ENCODE measurements at regions not wholly inside any gene's neighbourhood (a gene's known extent, or its start where the extent isn't known, plus 50 kb on each side); places are given as distances from the start of the nearest gene placed in this dataset.

- ATAC-seq, result no peak
- Histone ChIP-seq H3K27ac (ENCODE audit: low read length) (no peak overlapping the region), H3K9me3 (ENCODE audit: control insufficient read depth, insufficient read depth, low read length) (no peaks in the 10 kb centered on the region), H3K4me3 (ENCODE audit: low read length) (no peak overlapping the region), H3K36me3 (ENCODE audit: control insufficient read depth, insufficient read depth, low read length) (no peaks in the 10 kb centered on the region), H3K27me3 (ENCODE audit: control insufficient read depth, insufficient read depth, low read length) (no peaks in the 10 kb centered on the region), H3K4me1 (ENCODE audit: control insufficient read depth, insufficient read depth, low read length) (no peaks in the 10 kb centered on the region)
- H3K27ac Mint-ChIP-seq, result no peak overlapping the region
- no peaks in the 10 kb centered on the region for H3K36me3 Mint-ChIP-seq
- no peaks in the 10 kb centered on the region for H3K4me1 Mint-ChIP-seq
- H3K27me3 Mint-ChIP-seq (ENCODE audit: low read depth in 2 of 2), result peaks cover 3 to 22% of the 10 kb centered on the region in 2 donors
- 92% methylated on average over 2 of the region's 3 CpGs for WGBS (ENCODE audit: insufficient coverage)
- H3K4me3 Mint-ChIP-seq, result no peak overlapping the region
- TF ChIP-seq CTCF (IDR thresholded peaks at IDR 0.05), result no peak
- intact Hi-C loops (cut with micrococcal nuclease), result no loop called here
- H3K9me3 Mint-ChIP-seq, result no peaks in the 10 kb centered on the region
- no peak for DNase-seq
These were observed 97.8 kb downstream of the AQP9 start for GRCh38 chr15:58235961-58236360.

GRCh38 chr15:58240191-58240932 lies 102.2 kb downstream of the AQP9 start:
- H3K27ac Mint-ChIP-seq, result no peak overlapping the region
- no peaks in the 10 kb centered on the region for H3K4me1 Mint-ChIP-seq
- Histone ChIP-seq H3K27me3 (ENCODE audit: control insufficient read depth, insufficient read depth, low read length) (no peaks in the 10 kb centered on the region), H3K4me1 (ENCODE audit: control insufficient read depth, insufficient read depth, low read length) (no peaks in the 10 kb centered on the region), H3K36me3 (ENCODE audit: control insufficient read depth, insufficient read depth, low read length) (no peaks in the 10 kb centered on the region), H3K4me3 (ENCODE audit: low read length) (no peak overlapping the region), H3K27ac (ENCODE audit: low read length) (no peak overlapping the region), H3K9me3 (ENCODE audit: control insufficient read depth, insufficient read depth, low read length) (no peaks in the 10 kb centered on the region)
- ATAC-seq (no peak), DNase-seq (no peak)
- H3K27me3 Mint-ChIP-seq (ENCODE audit: low read depth in 2 of 2), result peaks cover 0 to 25% of the 10 kb centered on the region in 2 donors
- intact Hi-C loops (cut with micrococcal nuclease), result no loop called here
- no peaks in the 10 kb centered on the region for H3K36me3 Mint-ChIP-seq
- no peak overlapping the region for H3K4me3 Mint-ChIP-seq
- 93% methylated on average over 9 of the region's 9 CpGs for WGBS (ENCODE audit: insufficient coverage)
- no peaks in the 10 kb centered on the region for H3K9me3 Mint-ChIP-seq
- no peak for TF ChIP-seq CTCF (IDR thresholded peaks at IDR 0.05)

GRCh38 chr15:58241872-58242271 lies 103.7 kb downstream of the AQP9 start:
- intact Hi-C loops (cut with micrococcal nuclease), result no loop called here
- no peaks in the 10 kb centered on the region for H3K36me3 ChIP-seq (ENCODE audit: control insufficient read depth, insufficient read depth, low read length)
- no peak overlapping the region for H3K4me3 Mint-ChIP-seq
- H3K36me3 Mint-ChIP-seq, result no peaks in the 10 kb centered on the region
- no peaks in the 10 kb centered on the region for H3K9me3 Mint-ChIP-seq
- TF ChIP-seq CTCF (IDR thresholded peaks at IDR 0.05), result no peak
- peaks cover 0 to 25% of the 10 kb centered on the region in 2 donors for H3K27me3 Mint-ChIP-seq (ENCODE audit: low read depth in 2 of 2)
- no peaks in the 10 kb centered on the region for H3K27me3 ChIP-seq (ENCODE audit: control insufficient read depth, insufficient read depth, low read length)
- H3K27ac ChIP-seq (ENCODE audit: low read length), result no peak overlapping the region
- peaks cover 2% of the 10 kb centered on the region for H3K4me1 ChIP-seq (ENCODE audit: control insufficient read depth, insufficient read depth, low read length)
- no peak overlapping the region for H3K27ac Mint-ChIP-seq
- H3K4me1 Mint-ChIP-seq, result peaks cover under 1 to 7% of the 10 kb centered on the region in 2 donors
- WGBS (ENCODE audit: insufficient coverage), result 89% methylated on average over 7 of the region's 7 CpGs
- no peak overlapping the region for H3K4me3 ChIP-seq (ENCODE audit: low read length)
- DNase-seq, result no peak
- no peak for ATAC-seq
- no peaks in the 10 kb centered on the region for H3K9me3 ChIP-seq (ENCODE audit: control insufficient read depth, insufficient read depth, low read length)

GRCh38 chr15:58243070-58243469 lies 104.9 kb downstream of the AQP9 start:
- H3K9me3 Mint-ChIP-seq, result no peaks in the 10 kb centered on the region
- intact Hi-C loops (cut with micrococcal nuclease), result no loop called here
- no peak for TF ChIP-seq CTCF (IDR thresholded peaks at IDR 0.05)
- ATAC-seq, result no peak
- 75% methylated on average over 4 of the region's 7 CpGs for WGBS (ENCODE audit: insufficient coverage)
- Histone ChIP-seq H3K4me3 (ENCODE audit: low read length) (no peak overlapping the region), H3K36me3 (ENCODE audit: control insufficient read depth, insufficient read depth, low read length) (no peaks in the 10 kb centered on the region), H3K9me3 (ENCODE audit: control insufficient read depth, insufficient read depth, low read length) (no peaks in the 10 kb centered on the region), H3K4me1 (ENCODE audit: control insufficient read depth, insufficient read depth, low read length) (peaks cover 14% of the 10 kb centered on the region), H3K27ac (ENCODE audit: low read length) (no peak overlapping the region), H3K27me3 (ENCODE audit: control insufficient read depth, insufficient read depth, low read length) (no peaks in the 10 kb centered on the region)
- no peak overlapping the region for H3K4me3 Mint-ChIP-seq
- no peak overlapping the region for H3K27ac Mint-ChIP-seq
- DNase-seq, result no peak
- peaks cover 0 to 21% of the 10 kb centered on the region in 2 donors for H3K27me3 Mint-ChIP-seq (ENCODE audit: low read depth in 2 of 2)
- H3K36me3 Mint-ChIP-seq, result no peaks in the 10 kb centered on the region
- H3K4me1 Mint-ChIP-seq, result peaks cover 13 to 19% of the 10 kb centered on the region in 2 donors

Data from natural killer cell (primary cell).